GM12864 (cell line): ENCODE measurements at regions not wholly inside any gene's neighbourhood (a gene's known extent, or its start where the extent isn't known, plus 50 kb on each side); places are given as distances from the start of the nearest gene placed in this dataset.
"Not testable (repeated sequence)": the region's sequence is repeated elsewhere in the genome, so short reads cannot be mapped to it uniquely, and the experiment has no call there.

Source experiments
- DNase-seq: peaks from one replicate; pipeline ENCODE4 v3.0.0-alpha.2; 2011; ENCODE audit warnings: low read depth
- H3K4me3 ChIP-seq: 2 replicates; pipeline ENCODE4 v1.5.1; 2011; ENCODE audit warnings: mild to moderate bottlenecking, low read depth, low read length, control low read depth
- TF ChIP-seq, protein P1 (sequence below): IDR thresholded peaks from 2 replicates; pipeline ENCODE4 v1.5.1; 2011; ENCODE audit warnings: low read depth, mild to moderate bottlenecking, moderate library complexity, low read length, control low read depth, inconsistent platforms; ENCODE audit errors: missing control alignments

DNA sequence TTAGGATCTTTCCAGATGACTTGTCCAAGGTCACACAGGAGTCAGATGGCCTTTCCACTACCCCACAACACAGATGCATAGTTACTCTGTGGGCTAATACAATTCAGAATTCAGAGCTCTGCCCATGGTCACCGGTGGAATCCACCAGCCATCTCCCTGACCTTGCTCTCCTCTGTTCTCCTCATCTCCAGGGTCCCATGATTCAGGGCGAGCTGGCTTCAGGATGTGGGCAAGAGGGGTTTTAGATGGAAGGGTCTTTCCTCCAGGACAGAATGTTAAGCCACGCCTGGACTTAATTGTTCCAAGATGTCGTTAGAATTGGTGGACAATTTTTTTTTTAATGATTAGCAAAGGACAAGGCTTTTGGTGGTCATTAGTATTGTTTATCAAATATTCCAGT is 81.7 kb upstream of the LARP1 start:
- no peak overlapping the region for H3K4me3 ChIP-seq
- TF ChIP-seq, protein P1, sequence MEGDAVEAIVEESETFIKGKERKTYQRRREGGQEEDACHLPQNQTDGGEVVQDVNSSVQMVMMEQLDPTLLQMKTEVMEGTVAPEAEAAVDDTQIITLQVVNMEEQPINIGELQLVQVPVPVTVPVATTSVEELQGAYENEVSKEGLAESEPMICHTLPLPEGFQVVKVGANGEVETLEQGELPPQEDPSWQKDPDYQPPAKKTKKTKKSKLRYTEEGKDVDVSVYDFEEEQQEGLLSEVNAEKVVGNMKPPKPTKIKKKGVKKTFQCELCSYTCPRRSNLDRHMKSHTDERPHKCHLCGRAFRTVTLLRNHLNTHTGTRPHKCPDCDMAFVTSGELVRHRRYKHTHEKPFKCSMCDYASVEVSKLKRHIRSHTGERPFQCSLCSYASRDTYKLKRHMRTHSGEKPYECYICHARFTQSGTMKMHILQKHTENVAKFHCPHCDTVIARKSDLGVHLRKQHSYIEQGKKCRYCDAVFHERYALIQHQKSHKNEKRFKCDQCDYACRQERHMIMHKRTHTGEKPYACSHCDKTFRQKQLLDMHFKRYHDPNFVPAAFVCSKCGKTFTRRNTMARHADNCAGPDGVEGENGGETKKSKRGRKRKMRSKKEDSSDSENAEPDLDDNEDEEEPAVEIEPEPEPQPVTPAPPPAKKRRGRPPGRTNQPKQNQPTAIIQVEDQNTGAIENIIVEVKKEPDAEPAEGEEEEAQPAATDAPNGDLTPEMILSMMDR = no peak
- DNase-seq = no peak

DNA sequence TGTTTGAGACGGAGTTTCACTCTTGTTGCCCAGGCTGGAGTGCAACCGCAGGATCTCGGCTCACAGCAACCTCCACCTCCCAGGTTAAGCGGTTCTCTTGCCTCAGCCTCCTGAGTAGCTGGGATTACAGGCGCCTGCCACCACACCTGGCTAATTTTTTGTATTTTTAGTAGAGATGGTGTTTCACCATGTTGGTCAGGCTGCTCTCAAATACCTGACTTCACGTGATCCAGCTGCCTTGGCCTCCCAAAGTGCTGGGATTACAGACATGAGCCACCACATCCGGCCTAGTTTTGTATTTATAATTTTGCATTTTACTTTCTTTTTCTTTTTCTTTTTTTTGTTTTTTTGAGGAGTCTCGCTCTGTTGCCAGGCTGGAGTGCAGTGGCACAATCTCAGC is 85.3 kb upstream of the LARP1 start:
- DNase-seq, H3K4me3 ChIP-seq: not testable (repeated sequence)

DNA sequence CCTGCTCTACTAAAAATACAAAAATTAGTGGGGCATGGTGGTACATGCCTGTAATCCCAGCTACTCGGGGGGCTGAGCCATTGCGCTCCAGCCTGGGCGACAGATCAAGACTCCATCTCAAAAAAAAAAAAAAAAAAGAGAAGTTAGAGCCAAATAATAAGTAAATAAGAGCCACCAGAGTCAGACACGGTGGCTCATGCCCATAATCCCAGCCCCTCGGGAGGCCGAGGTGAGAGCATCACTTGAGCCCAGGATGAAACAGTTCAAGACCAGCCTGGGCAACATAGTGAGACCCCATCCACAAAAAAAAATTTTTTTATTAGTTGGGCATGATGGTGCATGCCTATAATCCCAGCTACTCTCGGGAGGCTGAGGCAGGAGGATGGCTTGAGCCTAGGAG is 85.8 kb upstream of the LARP1 start:
- DNase-seq = no peak
- no peak overlapping the region for H3K4me3 ChIP-seq
- TF ChIP-seq, protein P1 = no peak

DNA sequence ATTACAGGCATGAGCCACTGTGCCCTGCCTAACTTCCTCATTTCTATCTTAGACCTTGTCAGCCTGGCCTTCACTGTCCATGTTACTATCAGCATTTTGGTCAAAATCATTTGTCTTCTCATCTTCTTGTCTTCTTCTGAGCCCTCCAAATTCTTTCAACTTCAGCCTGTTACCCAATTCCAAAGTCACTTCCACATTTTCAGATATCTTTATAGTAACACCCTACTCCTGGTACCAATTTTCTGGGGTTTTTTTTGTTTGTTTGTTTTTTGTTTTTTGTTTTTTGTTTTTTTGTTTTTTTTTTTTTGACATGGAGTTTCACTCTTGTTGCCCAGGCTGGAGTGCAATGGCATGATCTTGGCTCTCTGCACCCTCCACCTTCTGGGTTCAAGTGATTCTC is 90.3 kb upstream of the LARP1 start:
- H3K4me3 ChIP-seq = no peak overlapping the region
- TF ChIP-seq, protein P1 = no peak
- no peak for DNase-seq

GRCh38 chr5:154663424-154663823 is 91.8 kb upstream of the LARP1 start:
- TF ChIP-seq, protein P1 = no peak
- no peak overlapping the region for H3K4me3 ChIP-seq
- DNase-seq = no peak

- peak overlapping the region; percentile 23; the same call in 1 of the 2 replicates for H3K4me3 ChIP-seq
Measured at GRCh38 chr5:154654486-154655371, 100.4 kb upstream of the LARP1 start.

DNA sequence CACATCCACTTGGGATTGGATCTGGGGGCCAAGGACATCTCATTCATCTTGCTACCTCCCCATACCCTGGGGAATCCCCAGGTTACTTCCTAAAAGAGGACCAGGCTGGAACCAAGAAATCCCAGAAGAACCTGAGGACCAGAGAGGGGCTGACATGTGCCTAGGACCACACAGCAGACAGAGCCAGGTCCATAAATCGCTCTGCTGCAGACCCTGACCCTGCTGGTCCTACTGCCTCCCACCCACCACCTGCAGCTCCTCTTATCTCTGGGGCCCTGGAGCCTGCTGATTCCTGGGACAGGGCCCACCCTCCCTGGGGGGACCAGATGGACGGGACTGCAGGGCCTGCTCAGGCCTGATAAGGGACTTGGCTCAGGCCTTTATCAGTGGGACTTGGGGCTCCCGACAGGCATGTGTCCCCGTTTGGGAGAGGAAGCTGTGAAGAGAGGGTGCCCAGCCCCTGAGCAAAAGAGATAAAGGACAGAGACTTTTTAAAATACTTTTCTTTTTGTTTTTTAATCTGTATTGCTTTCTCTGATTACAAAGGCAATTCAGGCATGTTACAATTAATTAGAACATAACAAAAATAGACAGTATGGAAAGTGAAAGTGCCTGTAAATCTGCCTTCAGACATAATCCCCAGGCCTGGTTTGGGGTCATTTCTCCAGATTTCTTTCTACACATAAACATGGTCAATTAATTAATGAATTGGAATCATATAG is 101.3 kb upstream of the LARP1 start:
- peak overlapping the region; percentile 23; the same call in 1 of the 2 replicates for H3K4me3 ChIP-seq
- no peak for DNase-seq

More at GRCh38 chr5:154654486-154655371, 100.4 kb upstream of the LARP1 start:
- no peak for DNase-seq
- TF ChIP-seq, protein P1 = no peak

More for the DNA sequence above, 101.3 kb upstream of the LARP1 start:
- TF ChIP-seq, protein P1 = no peak
